G401 (cell line): ENCODE measurements at regions not wholly inside any gene's neighbourhood (a gene's known extent, or its start where the extent isn't known, plus 50 kb on each side); places are given as distances from the start of the nearest gene placed in this dataset.
"Not testable (repeated sequence)": the region's sequence is repeated elsewhere in the genome, so short reads cannot be mapped to it uniquely, and the experiment has no call there.

Source experiments
- DNase-seq: peaks from one replicate; pipeline ENCODE4 v3.0.0-alpha.2; 2015; ENCODE audit warnings: low spot score
- in situ Hi-C: cut with HindIII; loops from 2 replicates; pipeline ENCODE4 v1.10.0; 2016; ENCODE audit warnings: low sequenced_read_pairs, mixed read lengths

GRCh38 chr22:49412236-49412635, 415.4 kb downstream of the BRD1 start:
- in situ Hi-C loops = no loop called here
- DNase-seq = no peak

GRCh38 chr22:49411236-49411635, 416.4 kb downstream of the BRD1 start:
- DNase-seq = no peak
- in situ Hi-C loops = no loop called here

GRCh38 chr22:49408102-49408836, 419.4 kb downstream of the BRD1 start:
- in situ Hi-C loops = no loop called here
- DNase-seq = no peak

- in situ Hi-C loops = no loop called here
- DNase-seq = no peak
Observed at GRCh38 chr22:49406879-49407587, 420.6 kb downstream of the BRD1 start.

- DNase-seq = no peak
- in situ Hi-C loops = no loop called here
Observed at GRCh38 chr22:49406047-49406650, 421.5 kb downstream of the BRD1 start.

GRCh38 chr22:49405590-49405989, 422.1 kb downstream of the BRD1 start:
- in situ Hi-C loops = no loop called here
- no peak for DNase-seq

- in situ Hi-C loops = no loop called here
- DNase-seq = no peak
Observed at GRCh38 chr22:49404576-49405241, 423.0 kb downstream of the BRD1 start.

GRCh38 chr22:49404020-49404419, 423.7 kb downstream of the BRD1 start:
- DNase-seq = no peak
- in situ Hi-C loops = no loop called here

GRCh38 chr22:49403102-49403501, 424.6 kb downstream of the BRD1 start:
- in situ Hi-C loops = no loop called here

GRCh38 chr22:49402169-49402568, 425.5 kb downstream of the BRD1 start:
- DNase-seq = no peak

More at GRCh38 chr22:49403102-49403501, 424.6 kb downstream of the BRD1 start:
- DNase-seq = no peak

GRCh38 chr22:49400941-49401598, 426.6 kb downstream of the BRD1 start:
- no peak for DNase-seq

More at GRCh38 chr22:49402169-49402568, 425.5 kb downstream of the BRD1 start:
- in situ Hi-C loops = no loop called here

GRCh38 chr22:49400136-49400940, 427.3 kb downstream of the BRD1 start:
- no peak for DNase-seq
- in situ Hi-C loops = no loop called here

More at GRCh38 chr22:49400941-49401598, 426.6 kb downstream of the BRD1 start:
- in situ Hi-C loops = no loop called here

GRCh38 chr22:49398646-49399045, 429.0 kb downstream of the BRD1 start:
- no peak for DNase-seq
- in situ Hi-C loops = no loop called here

- no peak for DNase-seq
- in situ Hi-C loops = no loop called here
Observed at GRCh38 chr22:49398115-49398514, 429.6 kb downstream of the BRD1 start.

- in situ Hi-C loops = no loop called here
- no peak for DNase-seq
Observed at GRCh38 chr22:49396817-49397216, 430.9 kb downstream of the BRD1 start.

- DNase-seq = no peak
- in situ Hi-C loops = no loop called here
Observed at GRCh38 chr22:49395617-49396016, 432.1 kb downstream of the BRD1 start.

GRCh38 chr22:49395062-49395461, 432.6 kb downstream of the BRD1 start:
- in situ Hi-C loops = not testable (repeated sequence)

GRCh38 chr22:49394116-49394785, 433.4 kb downstream of the BRD1 start:
- no peak for DNase-seq
- in situ Hi-C loops = no loop called here

More at GRCh38 chr22:49395062-49395461, 432.6 kb downstream of the BRD1 start:
- not testable (repeated sequence) for DNase-seq
